Ovary (tissue), 7 donors: ENCODE measurements at regions not wholly inside any gene's neighbourhood (a gene's known extent, or its start where the extent isn't known, plus 50 kb on each side); places are given as distances from the start of the nearest gene placed in this dataset.
"Not testable (repeated sequence)": the region's sequence is repeated elsewhere in the genome, so short reads cannot be mapped to it uniquely, and the experiment has no call there.

Source experiments
- DNase-seq, 5 donors: peaks; one replicate each; pipeline ENCODE4 v3.0.0-alpha.2; 2019 to 2020
- H3K27ac ChIP-seq, 2 donors: fragments of 200-600 bp; one replicate each; pipeline versions ENCODE4 v1.5.1 to v1.8.0; 2019 to 2022
- H3K27me3 ChIP-seq: fragments of 200-600 bp; one replicate; pipeline ENCODE4 v1.8.0; 2022
- H3K36me3 ChIP-seq: fragments of 200-600 bp; sonication (generic); one replicate; pipeline ENCODE4 v1.5.1; 2019
- H3K4me1 ChIP-seq: one replicate; pipeline ENCODE4 v1.8.1; 2013; ENCODE audit warnings: mild to moderate bottlenecking, moderate library complexity; ENCODE audit not compliant: insufficient read depth
- H3K4me3 ChIP-seq: fragments of 200-600 bp; sonication (generic); one replicate; pipeline ENCODE4 v1.5.1; 2017
- H3K9me3 ChIP-seq, 2 donors: fragments of 200-600 bp in 1 of 2; sonication (generic) in 1 of 2; one replicate each; pipeline versions ENCODE4 v1.5.1 to v1.8.1; 2013 to 2019; ENCODE audit warnings: mild to moderate bottlenecking in 1 of 2, moderate library complexity in 1 of 2
- CTCF ChIP-seq, 3 donors: fragments of 450-650 bp in 2 of 3; fragments of 200-600 bp in 1 of 3; IDR thresholded peaks; one replicate each; pipeline versions ENCODE4 v1.5.1 to v1.8.0; 2016 to 2022; ENCODE audit warnings: antibody characterized with exemption in 3 of 3, mild to moderate bottlenecking in 1 of 3
- EP300 ChIP-seq: sonication (generic); formaldehyde crosslinking; IDR thresholded peaks from one replicate; pipeline ENCODE4 v1.6.1; 2017; ENCODE audit warnings: antibody characterized with exemption
- POLR2A ChIP-seq: fragments of 450-650 bp; IDR thresholded peaks from one replicate; pipeline ENCODE4 v1.6.1; 2017; ENCODE audit warnings: antibody characterized with exemption, mild to moderate bottlenecking, moderate library complexity
- WGBS, 3 donors: extraction: QIAGEN DNeasy Blood & Tissue Kit in 1 of 3; methylation state at CpG; one replicate each; pipeline versions ENCODE4 v1.1.5 to v1.1.7; 2013 to 2017; 5-methylcytosine and 5-hydroxymethylcytosine counted together
- intact Hi-C, 4 donors: fragments of 100-400 bp; cut with DNase I; formaldehyde crosslinking; loops; one replicate each; pipeline versions ENCODE4 v1.11.0 to v1.15.1; 2022 to 2023
- donor health status: DM: no; HTN: no; CAD: no; lungs with moderate emphysema.
- donor health status: DM: no; HTN: no; CAD: no.
- donor health status: Bipolar disorder and iron deficiency.
- donor health status: DM: no; HTN: no; CAD: no.
- donor health status: DM: yes; HTN: yes; CAD: no.

- H3K4me1 ChIP-seq = no peaks in the 10 kb centered on the region
- H3K9me3 ChIP-seq = no peaks in the 10 kb centered on the region
- intact Hi-C loops = no loop called here
- 25 to 43% (median 42%) methylated on average over 4 of the region's 4 CpGs for WGBS, 3 donors
- no peaks in the 10 kb centered on the region for H3K36me3 ChIP-seq
- H3K27ac ChIP-seq = no peak overlapping the region
- no peak for DNase-seq
- TF ChIP-seq CTCF (IDR thresholded peaks at IDR 0.05) (no peak), EP300 (no peak), POLR2A (no peak)
- no peaks in the 10 kb centered on the region for H3K27me3 ChIP-seq
- H3K4me3 ChIP-seq = no peak overlapping the region
These were observed 83.5 kb upstream of the ZNF184 start for GRCh38 chr6:27556406-27556805.

GRCh38 chr6:27553123-27553904 is 80.4 kb upstream of the ZNF184 start:
- H3K27ac ChIP-seq = no peak overlapping the region
- 6 to 12% (median 7%) methylated on average over 23 of the region's 23 CpGs for WGBS, 3 donors
- no peak for TF ChIP-seq POLR2A
- TF ChIP-seq EP300 = no peak
- TF ChIP-seq CTCF (IDR thresholded peaks at IDR 0.05) = no peak
- no peak overlapping the region for H3K4me3 ChIP-seq
- H3K36me3 ChIP-seq = no peaks in the 10 kb centered on the region
- H3K27me3 ChIP-seq = no peaks in the 10 kb centered on the region
- no peaks in the 10 kb centered on the region for H3K4me1 ChIP-seq
- intact Hi-C loops = no loop called here
- H3K9me3 ChIP-seq = no peaks in the 10 kb centered on the region
- DNase-seq = no peak

- Histone ChIP-seq H3K9me3 (peaks cover 0 to 4% of the 10 kb centered on the region in 2 donors), H3K27ac (no peak overlapping the region), H3K4me1 (no peaks in the 10 kb centered on the region), H3K36me3 (no peaks in the 10 kb centered on the region), H3K4me3 (no peak overlapping the region), H3K27me3 (no peaks in the 10 kb centered on the region)
- intact Hi-C loops = no loop called here
- WGBS, 3 donors = 79 to 85% (median 84%) methylated on average over 2 of the region's 2 CpGs
- no peak for DNase-seq
- no peak for TF ChIP-seq EP300
- TF ChIP-seq CTCF (IDR thresholded peaks at IDR 0.05) = no peak
- no peak for TF ChIP-seq POLR2A
These were observed 78.7 kb upstream of the ZNF184 start for GRCh38 chr6:27551607-27552006.

DNA sequence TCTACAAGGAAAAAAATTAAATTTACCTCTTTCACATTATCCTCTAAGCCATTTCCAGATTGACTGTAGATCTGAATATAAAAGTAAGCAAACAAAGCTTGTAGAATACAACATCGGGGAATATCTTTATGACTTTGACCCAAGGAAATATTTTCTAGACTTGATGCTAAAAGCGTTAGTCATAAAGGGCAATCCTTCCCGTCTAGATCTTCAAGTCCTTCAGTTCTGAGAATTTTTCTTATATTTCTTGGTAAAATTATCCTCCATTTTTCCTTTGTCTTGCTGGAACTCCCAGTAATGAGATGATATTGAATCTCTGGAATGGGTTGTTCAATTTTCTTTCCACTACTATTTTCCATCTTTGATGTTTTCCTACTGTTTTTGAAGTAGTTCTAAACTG is 77.8 kb upstream of the ZNF184 start:
- WGBS, 3 donors = 77 to 84% (median 83%) methylated on average over 3 of the region's 3 CpGs
- H3K27me3 ChIP-seq = no peaks in the 10 kb centered on the region
- peaks cover 0 to 4% of the 10 kb centered on the region in 2 donors for H3K9me3 ChIP-seq
- intact Hi-C loops = no loop called here
- TF ChIP-seq EP300 (no peak), POLR2A (no peak), CTCF (IDR thresholded peaks at IDR 0.05) (no peak)
- no peak for DNase-seq
- H3K36me3 ChIP-seq = no peaks in the 10 kb centered on the region
- H3K4me3 ChIP-seq = no peak overlapping the region
- H3K4me1 ChIP-seq = no peaks in the 10 kb centered on the region
- H3K27ac ChIP-seq = no peak overlapping the region

DNA sequence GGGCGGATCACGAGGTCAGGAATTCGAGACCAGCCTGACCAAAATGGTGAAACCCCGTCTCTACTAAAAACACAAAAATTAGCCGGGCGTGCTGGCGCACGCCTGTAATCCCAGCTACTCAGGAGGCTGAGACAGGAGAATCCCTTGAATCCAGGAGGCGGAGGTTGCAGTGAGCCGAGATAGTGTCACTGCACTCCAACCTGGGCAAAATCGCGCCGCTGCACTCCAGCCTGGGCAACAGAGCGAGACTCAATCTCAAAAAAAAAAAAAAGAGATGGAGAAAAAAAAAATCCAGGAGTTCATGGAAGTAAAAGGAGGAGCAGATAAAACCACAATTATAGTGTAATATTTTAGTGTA is 76.3 kb upstream of the ZNF184 start:
- H3K27ac ChIP-seq, H3K36me3 ChIP-seq, H3K4me1 ChIP-seq, H3K4me3 ChIP-seq, intact Hi-C loops, H3K27me3 ChIP-seq, H3K9me3 ChIP-seq, DNase-seq: not testable (repeated sequence)
- 81 to 90% (median 89%) methylated on average over 14 of the region's 14 CpGs for WGBS, 3 donors
